Neural cell (in vitro differentiated cells): ENCODE measurements at regions not wholly inside any gene's neighbourhood (a gene's known extent, or its start where the extent isn't known, plus 50 kb on each side); places are given as distances from the start of the nearest gene placed in this dataset.

Experiments used
- H2AFZ ChIP-seq: fragments of 200-600, 300-800 bp; sonication (generic), shearing (Covaris generic); 2 replicates; pipeline ENCODE4 v1.6.0; 2014; ENCODE audit warnings: low read depth, mild to moderate bottlenecking, antibody characterized with exemption, low read length, moderate library complexity
- H3F3A ChIP-seq: fragments of 200-600 bp; shearing (Covaris generic); 2 replicates; pipeline ENCODE4 v1.6.1; 2016; ENCODE audit warnings: mild to moderate bottlenecking, moderate library complexity, mixed read lengths, antibody characterized with exemption, low read length; ENCODE audit not compliant: insufficient read depth, poor library complexity, severe bottlenecking
- H3K27ac ChIP-seq: fragments of 200-600, 300-800 bp; sonication (generic), shearing (Covaris generic); 2 replicates; pipeline ENCODE4 v1.5.1; 2014; ENCODE audit warnings: mild to moderate bottlenecking, low read length, moderate library complexity
- H3K27me3 ChIP-seq: fragments of 300-800, 200-600 bp; sonication (generic), shearing (Covaris generic); 2 replicates; pipeline ENCODE4 v1.6.0; 2014; ENCODE audit warnings: mild to moderate bottlenecking, low read depth, low read length, moderate library complexity; ENCODE audit not compliant: insufficient read depth
- H3K36me3 ChIP-seq: fragments of 300-800, 200-600 bp; sonication (generic), shearing (Covaris generic); 2 replicates; pipeline ENCODE4 v1.5.1; 2014; ENCODE audit warnings: mild to moderate bottlenecking, antibody characterized with exemption, low read length, moderate library complexity; ENCODE audit not compliant: insufficient read depth
- H3K4me2 ChIP-seq: fragments of 300-800, 200-600 bp; sonication (generic), shearing (Covaris generic); 2 replicates; pipeline ENCODE4 v1.6.0; 2014; ENCODE audit warnings: mild to moderate bottlenecking, low read length
- H3K4me3 ChIP-seq: fragments of 300-800, 200-600 bp; sonication (generic), shearing (Covaris generic); 2 replicates; pipeline ENCODE4 v1.5.1; 2014; ENCODE audit warnings: mild to moderate bottlenecking, low read length, moderate library complexity
- H3K79me2 ChIP-seq: fragments of 200-600 bp; shearing (Covaris generic); replicated peaks from 2 replicates; pipeline ENCODE4 v1.6.0; 2014; ENCODE audit warnings: mild to moderate bottlenecking, low read length, moderate library complexity; ENCODE audit not compliant: insufficient read depth
- H3K9ac ChIP-seq: fragments of 300-800, 200-600 bp; sonication (generic), shearing (Covaris generic); 2 replicates; pipeline ENCODE4 v1.6.1; 2016; ENCODE audit warnings: mild to moderate bottlenecking, low read length, mixed read lengths
- H3K9me2 ChIP-seq: fragments of 200-600 bp; shearing (Covaris generic); 2 replicates; pipeline ENCODE4 v1.6.1; 2016; ENCODE audit warnings: mild to moderate bottlenecking, low read length, mixed read lengths; ENCODE audit not compliant: insufficient read depth
- H3K9me3 ChIP-seq: fragments of 200-600, 300-800 bp; sonication (generic), shearing (Covaris generic); 2 replicates; pipeline ENCODE4 v1.6.1; 2016; ENCODE audit warnings: mild to moderate bottlenecking, mixed run types, low read length, moderate library complexity, mixed read lengths
- H4K20me1 ChIP-seq: fragments of 200-600 bp; shearing (Covaris generic); 2 replicates; pipeline ENCODE4 v1.6.1; 2016; ENCODE audit warnings: mild to moderate bottlenecking, mixed run types; ENCODE audit not compliant: insufficient read depth
- CTCF ChIP-seq: fragments of 450-650 bp; IDR thresholded peaks from 2 replicates; pipeline ENCODE4 v1.5.1; 2014; ENCODE audit warnings: antibody characterized with exemption, mild to moderate bottlenecking, moderate library complexity; ENCODE audit not compliant: poor library complexity, severe bottlenecking
- EP300 ChIP-seq: fragments of 450-650 bp; conservative IDR thresholded peaks from 2 replicates; pipeline ENCODE4 v1.6.1; 2014; ENCODE audit warnings: antibody characterized with exemption, mild to moderate bottlenecking, moderate library complexity; ENCODE audit not compliant: poor library complexity, severe bottlenecking
- EZH2 ChIP-seq: fragments of 200-600, 300-800 bp; shearing (Covaris generic), sonication (generic); IDR thresholded peaks from 2 replicates; pipeline ENCODE4 v1.6.1; 2014; ENCODE audit warnings: antibody characterized with exemption, low read length, borderline replicate concordance, mild to moderate bottlenecking; ENCODE audit not compliant: insufficient read depth, poor library complexity, severe bottlenecking
- MXI1 ChIP-seq: fragments of 450-650 bp; conservative IDR thresholded peaks from 2 replicates; pipeline ENCODE4 v1.6.1; 2014; ENCODE audit warnings: antibody characterized with exemption, mild to moderate bottlenecking; ENCODE audit not compliant: poor library complexity, severe bottlenecking
- POLR2AphosphoS5 ChIP-seq: IDR thresholded peaks from 2 replicates; pipeline ENCODE4 v1.6.1; 2012
- RAD21 ChIP-seq: fragments of 450-650 bp; conservative IDR thresholded peaks from 2 replicates; pipeline ENCODE4 v1.6.1; 2014; ENCODE audit warnings: antibody characterized with exemption, mild to moderate bottlenecking, moderate library complexity
- REST ChIP-seq: IDR thresholded peaks from 2 replicates; pipeline ENCODE4 v1.6.1; 2012; ENCODE audit warnings: borderline replicate concordance
- SMC3 ChIP-seq: fragments of 450-650 bp; conservative IDR thresholded peaks from 2 replicates; pipeline ENCODE4 v1.6.1; 2014; ENCODE audit warnings: antibody characterized with exemption, mild to moderate bottlenecking, moderate library complexity; ENCODE audit not compliant: poor library complexity
- TAF1 ChIP-seq: IDR thresholded peaks from 2 replicates; pipeline ENCODE4 v1.6.1; 2012; ENCODE audit warnings: low read depth

GRCh38 chr1:14108356-14109275 lies 408.6 kb downstream of the PRDM2 start:
- H3K27me3 ChIP-seq = no peaks in the 10 kb centered on the region
- TF ChIP-seq REST (no peak), POLR2AphosphoS5 (no peak), EZH2 (no peak), SMC3 (no peak), MXI1 (no peak), TAF1 (no peak), CTCF (no peak), RAD21 (no peak), EP300 (no peak)
- H4K20me1 ChIP-seq = no peaks in the 10 kb centered on the region
- no peak overlapping the region for H3K4me2 ChIP-seq
- H3K9me3 ChIP-seq = no peaks in the 10 kb centered on the region
- no peaks in the 10 kb centered on the region for H3F3A ChIP-seq
- no peak overlapping the region for H3K27ac ChIP-seq
- no peaks in the 10 kb centered on the region for H3K9me2 ChIP-seq
- no peak overlapping the region for H2AFZ ChIP-seq
- no peak overlapping the region for H3K9ac ChIP-seq
- H3K36me3 ChIP-seq = no peaks in the 10 kb centered on the region
- no peak overlapping the region for H3K4me3 ChIP-seq
- H3K79me2 ChIP-seq = no peaks in the 10 kb centered on the region

GRCh38 chr1:14109276-14109635 lies 409.3 kb downstream of the PRDM2 start:
- no peak overlapping the region for H3K9ac ChIP-seq
- H2AFZ ChIP-seq = no peak overlapping the region
- no peaks in the 10 kb centered on the region for H4K20me1 ChIP-seq
- no peak overlapping the region for H3K4me3 ChIP-seq
- H3F3A ChIP-seq = no peaks in the 10 kb centered on the region
- H3K9me2 ChIP-seq = no peaks in the 10 kb centered on the region
- H3K9me3 ChIP-seq = no peaks in the 10 kb centered on the region
- no peaks in the 10 kb centered on the region for H3K79me2 ChIP-seq
- H3K4me2 ChIP-seq = no peak overlapping the region
- H3K27me3 ChIP-seq = no peaks in the 10 kb centered on the region
- H3K27ac ChIP-seq = no peak overlapping the region
- H3K36me3 ChIP-seq = no peaks in the 10 kb centered on the region
- no peak for TF ChIP-seq POLR2AphosphoS5
- TF ChIP-seq EZH2 = no peak
- TF ChIP-seq TAF1 = no peak
- TF ChIP-seq REST = no peak
- no peak for TF ChIP-seq EP300
- no peak for TF ChIP-seq RAD21
- TF ChIP-seq MXI1 = no peak
